ENCODE measurements at regions not wholly inside any gene's neighbourhood (a gene's known extent, or its start where the extent isn't known, plus 50 kb on each side); places are given as distances from the start of the nearest gene placed in this dataset.
A peak's percentile ranks its signal among the peaks of the same experiment; 100 is the strongest.

DNA sequence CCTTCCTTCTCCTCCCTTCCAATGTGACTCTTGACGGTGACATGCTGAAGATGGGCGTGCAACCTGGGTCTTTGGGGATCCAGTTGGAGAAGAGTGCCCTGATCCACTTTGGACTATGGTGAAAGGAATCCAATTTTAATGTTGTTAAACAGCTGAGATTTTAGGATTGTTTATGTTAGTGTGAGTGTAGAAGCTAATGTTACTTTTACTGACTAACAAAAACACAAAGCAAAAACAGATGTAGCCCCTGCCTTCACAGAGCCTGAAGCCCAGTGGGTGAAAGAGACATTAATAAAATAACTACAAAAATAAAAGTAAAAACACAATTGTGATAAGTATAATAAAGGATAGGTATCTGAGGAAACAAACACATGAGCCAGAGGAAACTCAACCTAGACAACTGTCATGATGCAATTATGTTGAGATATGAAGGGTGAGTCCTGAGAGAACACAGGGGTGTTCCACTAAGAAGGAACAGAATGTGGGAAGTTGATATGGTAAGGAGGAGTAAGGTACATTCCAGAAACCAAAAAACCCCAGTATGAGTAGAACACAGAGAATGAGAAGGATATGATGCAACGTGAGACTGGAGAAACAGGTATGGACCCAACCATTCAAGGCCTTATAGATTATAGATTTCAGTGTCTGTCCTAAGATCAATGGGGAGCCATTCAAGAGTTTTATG is 115.1 kb upstream of the PMFBP1 start:
- ATAC-seq (no peak), DNase-seq (ENCODE audit: extremely low read depth in 1 of 4, low spot score in 3 of 4) (no peak), FAIRE-seq (no peak)
- Histone ChIP-seq H3K27me3 (ENCODE audit: control insufficient read depth in 2 of 2, insufficient read depth in 2 of 2, low read length in 2 of 2) (peaks cover 4 to 6% of the 10 kb centered on the region in 2 experiments; a peak in 3 of 5 replicates), H3K4me2 (ENCODE audit: insufficient read depth, low read length) (no peak overlapping the region), H3K9ac (ENCODE audit: insufficient read depth in 1 of 2, low read depth in 2 of 2, low read length in 2 of 2) (no peak overlapping the region), H2AFZ (ENCODE audit: low read depth, low read length) (no peak overlapping the region), H3K27ac (ENCODE audit: extremely low read depth, low read depth, low read length) (no peak overlapping the region), H3K9me3 (replicated peaks; ENCODE audit: control insufficient read depth, insufficient read depth, low read depth, low read length) (no peaks in the 10 kb centered on the region), H4K20me1 (replicated peaks; ENCODE audit: control insufficient read depth, insufficient read depth, low read length) (no peaks in the 10 kb centered on the region), H3K4me1 (replicated peaks in 1 of 2; ENCODE audit: control insufficient read depth in 2 of 2, insufficient read depth in 2 of 2, low read length in 2 of 2) (no peaks in the 10 kb centered on the region), H3K36me3 (ENCODE audit: control insufficient read depth, insufficient read depth, low read length) (no peaks in the 10 kb centered on the region), H3K4me3 (no peak overlapping the region), H3K9me1 (ENCODE audit: control insufficient read depth, insufficient read depth, low read length) (no peaks in the 10 kb centered on the region), H3K79me2 (ENCODE audit: control insufficient read depth, insufficient read depth, low read length) (no peaks in the 10 kb centered on the region)
- POLR2A ChIA-PET: no interaction called here
- BruUV-seq (replicated peaks): no TSS peak
- 0% methylated on average over 3 of the region's 3 CpGs for WGBS (ENCODE audit: insufficient coverage, low coverage, missing lambda C conversion rate)
- TF ChIP-seq POLR2B (IDR thresholded peaks at IDR 0.05; ENCODE audit: low read depth, partially characterized antibody): no peak
- TF ChIP-seq CEBPG (CRISPR knock-in tag; IDR thresholded peaks at IDR 0.05): no peak
- TF ChIP-seq CEBPG (tag; conservative IDR thresholded peaks at IDR 0.05 in 1 of 2, IDR thresholded peaks at IDR 0.05 in 1 of 2): 0 out of 4 replicates have a peak, but pooled peaks of 1 of the 2 experiments have one; percentile 15
- no peak for TF ChIP-seq CREM (IDR thresholded peaks at IDR 0.05; ENCODE audit: low read depth)
- intact Hi-C loops (cut with micrococcal nuclease) (no loop called here), in situ Hi-C loops (cut with MboI) (no loop called here)
- CTCF ChIA-PET (ENCODE audit: low intra/inter-chr PET ratio): no interaction called here

DNA sequence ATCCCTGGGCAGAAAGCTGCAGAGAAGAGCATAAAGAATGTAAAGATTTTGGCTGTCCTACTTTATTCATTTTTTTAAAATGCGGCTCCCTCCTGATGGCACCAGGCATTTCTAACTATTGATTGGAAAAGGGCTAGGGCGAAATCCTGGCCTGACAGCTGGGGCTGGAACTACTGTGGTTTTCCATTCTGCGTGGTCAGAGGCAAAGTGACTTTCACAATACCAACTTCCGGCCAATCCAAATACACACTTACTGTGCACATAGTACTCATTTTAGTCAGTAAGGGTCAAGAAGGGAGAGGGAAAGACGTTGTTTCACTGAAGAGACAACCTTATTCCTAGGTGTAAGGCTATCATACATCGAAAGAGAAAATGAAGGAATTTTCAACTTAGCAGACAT is 113.8 kb upstream of the PMFBP1 start:
- Histone ChIP-seq H4K20me1 (replicated peaks; ENCODE audit: control insufficient read depth, insufficient read depth, low read length) (no peaks in the 10 kb centered on the region), H2AFZ (ENCODE audit: low read depth, low read length) (no peak overlapping the region), H3K27ac (ENCODE audit: extremely low read depth, low read depth, low read length) (no peak overlapping the region), H3K27me3 (ENCODE audit: control insufficient read depth in 2 of 2, insufficient read depth in 2 of 2, low read length in 2 of 2) (peaks cover 4 to 6% of the 10 kb centered on the region in 2 experiments; a peak in 3 of 5 replicates), H3K9ac (ENCODE audit: insufficient read depth in 1 of 2, low read depth in 2 of 2, low read length in 2 of 2) (no peak overlapping the region), H3K4me2 (ENCODE audit: insufficient read depth, low read length) (no peak overlapping the region), H3K9me3 (replicated peaks; ENCODE audit: control insufficient read depth, insufficient read depth, low read depth, low read length) (no peaks in the 10 kb centered on the region), H3K4me3 (no peak overlapping the region), H3K4me1 (replicated peaks in 1 of 2; ENCODE audit: control insufficient read depth in 2 of 2, insufficient read depth in 2 of 2, low read length in 2 of 2) (no peaks in the 10 kb centered on the region), H3K79me2 (ENCODE audit: control insufficient read depth, insufficient read depth, low read length) (no peaks in the 10 kb centered on the region), H3K36me3 (ENCODE audit: control insufficient read depth, insufficient read depth, low read length) (no peaks in the 10 kb centered on the region), H3K9me1 (ENCODE audit: control insufficient read depth, insufficient read depth, low read length) (no peaks in the 10 kb centered on the region)
- no peak for FAIRE-seq
- no peak for DNase-seq (ENCODE audit: extremely low read depth in 1 of 4, low spot score in 3 of 4)
- no peak for TF ChIP-seq HDAC6 (IDR thresholded peaks at IDR 0.05; ENCODE audit: low read depth, low read length)
- TF ChIP-seq GABPA (tag; conservative IDR thresholded peaks at IDR 0.05; ENCODE audit: low read depth): peak; percentile 46; the same call in 1 of the 2 replicates
- no peak for TF ChIP-seq MTF1 (CRISPR knock-in tag; IDR thresholded peaks at IDR 0.05; ENCODE audit: borderline replicate concordance)
- TF ChIP-seq KLF6 (CRISPR knock-in tag; IDR thresholded peaks at IDR 0.05; ENCODE audit: borderline replicate concordance): no peak
- ChIA-PET POLR2A (no interaction called here), CTCF (ENCODE audit: low intra/inter-chr PET ratio) (no interaction called here)
- ATAC-seq: no peak
- intact Hi-C loops (cut with micrococcal nuclease): no loop called here
- 2% methylated on average over 6 of the region's 6 CpGs for WGBS (ENCODE audit: insufficient coverage, low coverage, missing lambda C conversion rate)
- in situ Hi-C loops (cut with MboI): no loop called here
- no TSS peak for BruUV-seq (replicated peaks)

Data from K562 (cell line).